Skeletal muscle tissue (tissue), 3 donors: ENCODE measurements at regions not wholly inside any gene's neighbourhood (a gene's known extent, or its start where the extent isn't known, plus 50 kb on each side); places are given as distances from the start of the nearest gene placed in this dataset.

Source experiments
- H3K27ac ChIP-seq: one replicate; pipeline ENCODE4 v1.7.0; 2013; ENCODE audit warnings: mild to moderate bottlenecking, low read depth, low read length, inconsistent platforms
- H3K27me3 ChIP-seq, 3 donors: one replicate each; pipeline ENCODE4 v1.7.0; 2013; ENCODE audit warnings: low read length in 3 of 3; ENCODE audit not compliant: control insufficient read depth in 3 of 3, insufficient read depth in 3 of 3
- H3K36me3 ChIP-seq, 3 donors: one replicate each; pipeline ENCODE4 v1.7.0; 2013; ENCODE audit warnings: low read length in 3 of 3; ENCODE audit not compliant: control insufficient read depth in 3 of 3, insufficient read depth in 3 of 3
- H3K4me1 ChIP-seq, 3 donors: one replicate each; pipeline ENCODE4 v1.7.0; 2013; ENCODE audit warnings: low read length in 3 of 3, mild to moderate bottlenecking in 3 of 3; ENCODE audit not compliant: control insufficient read depth in 3 of 3, insufficient read depth in 3 of 3
- H3K4me3 ChIP-seq, 3 donors: one replicate each; pipeline ENCODE4 v1.7.0; 2013; ENCODE audit warnings: low read length in 3 of 3
- H3K9ac ChIP-seq, 3 donors: one replicate each; pipeline ENCODE4 v1.7.0; 2013; ENCODE audit warnings: low read length in 3 of 3, mild to moderate bottlenecking in 3 of 3, moderate library complexity in 2 of 3, low read depth in 1 of 3
- H3K9me3 ChIP-seq, 3 donors: one replicate each; pipeline ENCODE4 v1.7.0; 2013; ENCODE audit warnings: low read length in 3 of 3; ENCODE audit not compliant: control insufficient read depth in 3 of 3
- donor health status: Osteomylitis.

DNA sequence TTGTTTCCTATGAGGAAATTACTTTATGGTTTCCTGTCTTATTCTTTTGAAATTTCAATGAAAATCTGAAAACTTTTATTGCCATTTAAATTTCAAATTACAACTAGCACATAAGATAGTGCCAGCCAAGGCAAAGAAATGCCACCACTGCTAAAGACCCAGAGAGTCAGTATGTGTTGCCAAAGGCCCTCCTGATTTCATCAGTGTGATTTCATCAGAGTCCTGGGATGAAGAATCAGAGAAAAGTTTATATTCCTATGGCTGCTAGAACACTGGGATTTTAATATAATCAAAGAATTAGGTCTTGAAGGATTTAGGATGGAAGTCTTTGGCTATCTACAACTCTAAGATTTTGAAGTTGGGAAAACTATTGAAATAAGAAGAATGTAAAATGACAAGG, 434.2 kb upstream of the CCDC54 start:
- no peak overlapping the region for H3K27ac ChIP-seq
- H3K4me3 ChIP-seq = no peak overlapping the region
- H3K4me1 ChIP-seq = no peaks in the 10 kb centered on the region
- H3K9ac ChIP-seq = no peak overlapping the region
- H3K9me3 ChIP-seq = no peaks in the 10 kb centered on the region
- H3K27me3 ChIP-seq = no peaks in the 10 kb centered on the region
- no peaks in the 10 kb centered on the region for H3K36me3 ChIP-seq

DNA sequence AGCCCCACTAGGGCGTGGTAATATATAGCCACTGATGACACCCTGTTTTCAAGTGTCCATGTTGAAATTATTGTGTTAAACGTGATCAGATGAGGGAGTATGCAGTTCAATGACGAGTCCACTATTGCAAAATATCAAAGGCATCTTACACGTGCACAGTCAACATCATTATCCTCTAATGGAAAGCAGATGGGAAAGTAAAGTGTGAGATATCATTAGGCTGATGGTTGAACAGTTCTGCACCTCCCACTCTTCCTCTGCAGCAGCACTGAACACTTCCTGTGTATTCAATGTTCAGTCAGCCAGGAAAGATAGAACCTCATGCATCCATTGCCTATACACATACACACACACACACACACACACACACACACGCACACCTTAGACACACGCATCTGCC, 431.8 kb upstream of the CCDC54 start:
- Histone ChIP-seq H3K27me3 (no peaks in the 10 kb centered on the region), H3K9me3 (no peaks in the 10 kb centered on the region), H3K9ac (no peak overlapping the region), H3K27ac (no peak overlapping the region), H3K4me3 (no peak overlapping the region), H3K4me1 (no peaks in the 10 kb centered on the region), H3K36me3 (no peaks in the 10 kb centered on the region)

DNA sequence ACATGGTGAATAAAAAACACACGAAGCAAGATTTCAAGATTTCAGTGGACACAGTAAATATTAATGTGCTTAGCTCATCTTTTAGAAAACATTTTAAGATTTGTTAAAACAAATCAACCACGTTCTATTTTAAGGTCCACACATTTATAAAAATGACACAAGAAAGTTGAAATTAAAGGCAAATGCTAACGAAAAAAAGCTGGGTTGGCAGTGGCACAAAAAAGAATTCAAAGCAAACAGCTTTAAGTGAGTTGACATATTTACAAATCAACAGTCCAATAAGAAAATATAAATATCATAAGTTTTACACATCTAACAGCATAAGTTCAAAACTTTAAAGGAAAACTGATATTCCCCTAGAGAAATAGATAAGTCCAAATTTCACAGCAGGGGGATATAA, 430.4 kb upstream of the CCDC54 start:
- Histone ChIP-seq H3K4me1 (no peaks in the 10 kb centered on the region), H3K27ac (no peak overlapping the region), H3K9ac (no peak overlapping the region), H3K4me3 (no peak overlapping the region), H3K36me3 (no peaks in the 10 kb centered on the region), H3K27me3 (no peaks in the 10 kb centered on the region), H3K9me3 (no peaks in the 10 kb centered on the region)

DNA sequence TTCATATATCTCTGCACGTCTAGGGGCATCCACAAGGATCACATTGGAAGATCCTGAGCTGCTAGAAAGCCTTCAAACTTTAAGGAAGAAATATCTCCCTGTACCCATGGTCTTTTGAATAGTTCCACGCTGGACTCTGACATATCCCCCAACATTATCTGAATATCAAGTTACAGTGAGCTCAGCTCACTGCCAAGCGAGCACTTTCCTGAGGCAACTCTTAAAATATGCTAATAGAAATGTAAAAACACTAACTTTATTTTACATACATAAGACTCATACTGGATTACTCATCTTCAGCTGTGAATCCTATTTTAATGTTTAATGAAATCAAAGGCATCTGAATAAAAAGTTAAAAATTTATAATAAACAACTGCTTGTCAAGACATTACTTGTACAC, 420.2 kb upstream of the CCDC54 start:
- Histone ChIP-seq H3K4me3 (no peak overlapping the region), H3K27me3 (no peaks in the 10 kb centered on the region), H3K36me3 (no peaks in the 10 kb centered on the region), H3K9ac (no peak overlapping the region), H3K27ac (no peak overlapping the region), H3K9me3 (no peaks in the 10 kb centered on the region), H3K4me1 (no peaks in the 10 kb centered on the region)

DNA sequence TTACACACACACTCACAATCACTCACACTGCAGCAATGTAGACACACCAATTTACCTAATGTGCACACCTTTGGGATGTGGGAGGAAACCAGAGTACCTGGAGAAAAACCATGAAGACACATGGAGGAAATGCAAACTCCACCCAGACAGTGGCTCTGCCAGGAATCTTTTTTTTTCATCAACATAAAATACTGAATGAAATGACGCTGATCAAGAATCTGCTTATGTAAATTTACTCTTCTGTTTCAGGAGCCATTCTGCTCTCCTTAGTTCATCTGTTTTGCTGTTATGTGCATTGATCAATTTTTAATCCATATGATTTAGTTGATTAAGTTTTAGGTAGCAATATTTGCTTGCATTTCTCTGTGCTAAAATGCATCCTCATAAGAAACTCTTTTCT, 414.2 kb upstream of the CCDC54 start:
- Histone ChIP-seq H3K27ac (no peak overlapping the region), H3K4me3 (no peak overlapping the region), H3K4me1 (peaks cover 0 to 2% (median 0%) of the 10 kb centered on the region in 3 donors), H3K9me3 (no peaks in the 10 kb centered on the region), H3K27me3 (no peaks in the 10 kb centered on the region), H3K36me3 (no peaks in the 10 kb centered on the region), H3K9ac (no peak overlapping the region)

DNA sequence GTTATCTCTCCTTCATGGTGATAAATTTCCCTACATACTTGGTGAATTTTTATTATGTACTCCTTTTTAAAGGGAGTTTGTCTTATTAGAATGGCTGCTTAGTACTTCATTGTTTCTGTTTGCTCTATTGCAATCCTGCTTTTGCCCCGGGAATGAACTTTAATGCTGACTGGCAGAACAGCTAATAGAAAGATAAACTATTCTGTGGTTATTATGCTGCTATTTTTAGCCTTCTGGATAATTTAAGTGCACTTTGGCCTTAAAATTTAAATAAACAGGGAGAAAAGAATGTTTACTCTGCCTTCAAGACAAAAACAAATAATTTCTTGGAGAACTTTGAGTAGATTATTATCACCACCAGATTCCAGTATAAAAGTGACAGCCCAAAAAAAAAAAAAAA, 413.8 kb upstream of the CCDC54 start:
- H3K4me1 ChIP-seq = peaks cover 0 to 2% (median 0%) of the 10 kb centered on the region in 3 donors
- H3K27ac ChIP-seq = no peak overlapping the region
- H3K4me3 ChIP-seq = no peak overlapping the region
- H3K9me3 ChIP-seq = no peaks in the 10 kb centered on the region
- H3K27me3 ChIP-seq = no peaks in the 10 kb centered on the region
- no peak overlapping the region for H3K9ac ChIP-seq
- no peaks in the 10 kb centered on the region for H3K36me3 ChIP-seq

DNA sequence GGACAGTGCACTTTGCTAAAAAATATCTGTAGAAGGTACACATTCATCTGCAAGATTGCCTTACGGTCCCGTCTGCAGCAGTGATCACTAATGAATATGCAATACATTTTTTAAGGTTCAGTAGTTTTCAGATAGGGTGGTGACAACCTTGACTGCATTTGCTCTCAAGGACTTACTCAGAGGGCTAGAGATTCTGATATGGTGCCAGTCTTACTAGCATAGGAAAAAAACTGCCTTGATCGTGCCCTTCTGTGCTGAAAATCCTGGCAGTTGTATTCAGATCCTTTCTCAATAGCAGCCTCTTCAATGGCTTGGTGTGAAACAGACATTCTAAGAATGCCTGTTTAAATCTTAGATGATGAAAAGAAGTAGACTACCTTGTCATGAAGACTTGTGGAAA, 411.9 kb upstream of the CCDC54 start:
- Histone ChIP-seq H3K27ac (no peak overlapping the region), H3K36me3 (no peaks in the 10 kb centered on the region), H3K9ac (no peak overlapping the region), H3K27me3 (no peaks in the 10 kb centered on the region), H3K4me3 (no peak overlapping the region), H3K4me1 (peaks cover 0 to 2% (median 0%) of the 10 kb centered on the region in 3 donors), H3K9me3 (no peaks in the 10 kb centered on the region)

DNA sequence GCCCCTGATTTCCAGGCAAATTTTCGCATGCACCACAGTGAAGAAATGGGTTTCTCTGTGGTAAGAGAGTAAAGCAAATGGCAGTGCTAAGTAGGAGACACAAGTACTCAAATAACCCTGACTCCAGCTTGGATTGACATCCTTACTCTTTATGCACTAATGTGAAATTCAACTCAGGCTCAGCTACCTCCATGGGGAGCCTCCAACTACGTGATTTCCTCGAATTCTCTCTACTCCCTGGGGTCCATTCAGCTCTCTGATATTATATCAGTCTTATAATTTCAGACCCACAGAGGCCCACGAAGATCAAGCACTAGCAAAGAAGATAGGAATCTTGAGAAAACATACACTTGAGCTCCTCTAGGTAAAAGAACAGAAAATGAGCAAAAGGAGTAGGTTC, 407.6 kb upstream of the CCDC54 start:
- H3K9ac ChIP-seq = no peak overlapping the region
- no peaks in the 10 kb centered on the region for H3K9me3 ChIP-seq
- no peak overlapping the region for H3K27ac ChIP-seq
- no peaks in the 10 kb centered on the region for H3K4me1 ChIP-seq
- no peak overlapping the region for H3K4me3 ChIP-seq
- no peaks in the 10 kb centered on the region for H3K36me3 ChIP-seq
- H3K27me3 ChIP-seq = no peaks in the 10 kb centered on the region

DNA sequence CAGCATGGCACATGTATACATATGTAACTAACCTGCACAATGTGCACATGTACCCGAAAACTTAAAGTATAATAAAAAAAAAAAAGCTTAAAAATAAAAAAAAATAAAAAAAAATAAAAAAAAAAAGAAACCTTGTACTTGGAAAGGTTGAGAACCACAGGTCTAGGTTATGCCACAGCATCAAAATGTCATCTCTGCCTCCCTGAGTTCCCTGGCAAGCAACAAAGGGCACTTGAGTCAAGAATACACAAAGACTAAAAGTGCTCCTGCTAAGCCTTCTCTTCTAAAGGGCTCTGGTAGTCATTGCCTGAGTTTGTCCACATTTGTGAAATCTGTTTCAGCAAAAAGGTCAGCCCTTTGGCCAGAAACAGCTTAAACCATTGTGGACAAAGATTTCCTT, 395.8 kb upstream of the CCDC54 start:
- Histone ChIP-seq H3K4me1 (peaks cover 0 to 3% (median 3%) of the 10 kb centered on the region in 3 donors), H3K4me3 (no peak overlapping the region), H3K27ac (no peak overlapping the region), H3K27me3 (no peaks in the 10 kb centered on the region), H3K36me3 (no peaks in the 10 kb centered on the region), H3K9me3 (no peaks in the 10 kb centered on the region), H3K9ac (no peak overlapping the region)

DNA sequence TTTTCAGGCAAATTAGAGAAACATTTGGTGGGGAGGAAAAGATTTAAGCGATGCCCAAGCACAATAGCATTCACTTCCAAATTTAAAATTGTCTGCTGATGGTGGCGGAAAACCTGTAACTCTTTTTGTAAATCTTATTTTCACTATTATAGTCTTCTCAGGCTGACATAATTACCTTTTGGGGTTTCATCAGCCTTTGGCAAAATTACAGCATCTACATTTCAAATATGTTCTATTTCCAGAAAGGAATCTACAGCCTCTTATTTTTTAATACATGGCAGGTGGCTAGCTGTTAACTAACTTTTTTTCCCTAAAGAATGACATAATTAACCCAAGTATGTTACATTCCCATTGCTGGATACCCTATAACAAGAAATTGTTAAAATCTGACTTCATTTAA, 391.5 kb upstream of the CCDC54 start:
- no peaks in the 10 kb centered on the region for H3K27me3 ChIP-seq
- peaks cover 0 to 4% (median 0%) of the 10 kb centered on the region in 3 donors for H3K9me3 ChIP-seq
- no peak overlapping the region for H3K4me3 ChIP-seq
- no peak overlapping the region for H3K9ac ChIP-seq
- H3K36me3 ChIP-seq = no peaks in the 10 kb centered on the region
- H3K4me1 ChIP-seq = peaks cover 0 to 3% (median 3%) of the 10 kb centered on the region in 3 donors
- no peak overlapping the region for H3K27ac ChIP-seq
